GM13976 (cell line): ENCODE measurements at regions not wholly inside any gene's neighbourhood (a gene's known extent, or its start where the extent isn't known, plus 50 kb on each side); places are given as distances from the start of the nearest gene placed in this dataset.
"Not testable (repeated sequence)": the region's sequence is repeated elsewhere in the genome, so short reads cannot be mapped to it uniquely, and the experiment has no call there.

Experiments used
- DNase-seq: peaks from one replicate; pipeline ENCODE4 v3.0.0; 2012; ENCODE audit warnings: low spot score
- CTCF ChIP-seq: IDR thresholded peaks from 2 replicates; pipeline ENCODE4 v1.5.1; 2012; ENCODE audit warnings: borderline replicate concordance, mild to moderate bottlenecking; ENCODE audit not compliant: insufficient read depth; ENCODE audit errors: extremely low read depth, missing control alignments, control extremely low read depth
- in situ Hi-C: fragments of 300-500 bp; cut with MboI; formaldehyde crosslinking; loops from one replicate; pipeline ENCODE4 v1.12.0; 2022; ENCODE audit warnings: low sequenced_read_pairs, mixed read lengths, inconsistent platforms; ENCODE audit not compliant: unreplicated experiment

GRCh38 chr2:190005513-190005912, 57.0 kb downstream of the MSTN start:
- in situ Hi-C loops = no loop called here
- no peak for TF ChIP-seq CTCF
- DNase-seq = no peak

DNA sequence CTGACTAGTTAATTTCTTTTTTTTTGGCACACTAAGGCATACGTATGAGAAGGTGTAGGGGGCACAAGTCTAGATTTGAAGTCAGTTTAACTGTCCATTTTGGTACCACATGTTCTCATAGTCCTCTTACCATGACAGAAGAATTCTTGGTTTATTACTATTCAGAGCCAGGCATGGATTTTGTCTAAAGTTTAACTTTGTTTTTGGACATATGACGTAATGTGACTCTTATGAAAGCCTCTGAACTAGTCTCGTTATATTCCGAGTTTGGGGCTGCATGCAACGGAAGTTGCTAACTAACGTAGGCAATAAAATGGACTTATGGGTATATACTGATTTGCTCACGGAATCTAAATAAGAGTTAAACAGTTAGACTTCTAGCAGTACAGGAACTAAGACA, 62.9 kb downstream of the MSTN start:
- DNase-seq = no peak
- TF ChIP-seq CTCF = no peak
- in situ Hi-C loops = no loop called here

DNA sequence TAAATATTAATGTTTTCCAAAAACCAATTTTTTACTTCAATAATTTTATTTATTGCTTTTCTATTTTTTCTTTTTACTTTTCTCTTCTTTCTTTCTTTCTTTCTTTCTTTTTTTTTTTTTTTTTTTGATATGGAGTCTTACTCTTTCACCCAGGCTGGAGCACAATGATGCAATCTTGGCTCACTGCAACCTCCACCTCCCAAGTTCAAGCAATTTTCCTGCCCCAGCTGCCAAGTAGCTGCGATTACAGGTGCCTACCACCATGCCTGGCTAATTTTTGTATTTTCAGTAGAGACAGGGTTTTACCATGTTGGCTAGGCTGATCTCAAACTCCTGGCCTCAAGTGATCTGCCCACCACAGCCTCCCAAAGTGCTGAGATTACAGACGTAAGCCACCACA, 63.9 kb downstream of the MSTN start:
- DNase-seq, in situ Hi-C loops: not testable (repeated sequence)

- TF ChIP-seq CTCF = no peak
- no peak for DNase-seq
- in situ Hi-C loops = no loop called here
Observed at GRCh38 chr2:189997016-189997415, 65.5 kb downstream of the MSTN start.

- in situ Hi-C loops = no loop called here
- no peak for DNase-seq
- no peak for TF ChIP-seq CTCF
Observed at GRCh38 chr2:189995679-189996078, 66.8 kb downstream of the MSTN start.

DNA sequence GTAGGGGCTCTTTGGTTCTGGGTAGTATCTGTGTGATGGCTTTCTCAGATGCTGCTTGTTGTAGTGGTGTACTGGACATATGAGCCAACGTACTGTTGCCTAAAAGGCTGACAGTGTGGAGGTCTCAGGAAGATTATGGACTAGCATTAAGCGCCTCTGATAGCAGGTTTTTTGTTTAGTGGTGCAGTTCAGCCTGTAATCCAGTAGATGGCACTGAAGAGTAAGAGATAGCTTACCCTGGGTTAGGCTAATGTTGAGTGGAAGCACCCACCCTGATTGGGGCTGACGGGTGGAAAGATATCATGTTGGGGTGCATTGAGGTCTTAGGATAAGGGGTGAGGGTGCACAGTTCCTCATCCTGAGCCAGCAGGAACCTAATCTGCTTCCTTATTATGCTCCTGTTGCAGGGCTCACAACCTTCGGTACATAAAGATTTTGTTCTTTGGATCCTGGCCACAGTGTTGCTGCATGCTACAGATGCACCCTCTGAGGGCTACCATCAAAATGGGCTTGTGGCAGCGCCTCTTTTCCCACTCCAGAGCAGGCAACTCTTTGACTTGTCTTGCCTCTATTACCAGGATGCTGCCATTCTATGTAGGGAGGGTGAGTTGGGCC, 79.6 kb downstream of the MSTN start:
- no peak for DNase-seq
- in situ Hi-C loops = no loop called here
- no peak for TF ChIP-seq CTCF

- in situ Hi-C loops = no loop called here
- no peak for DNase-seq
- TF ChIP-seq CTCF = no peak
Observed at GRCh38 chr2:189982087-189982486, 80.4 kb downstream of the MSTN start.

GRCh38 chr2:189976488-189976887, 86.0 kb downstream of the MSTN start:
- in situ Hi-C loops, DNase-seq: not testable (repeated sequence)
